HFFc6 (cell line): ENCODE measurements at regions not wholly inside any gene's neighbourhood (a gene's known extent, or its start where the extent isn't known, plus 50 kb on each side); places are given as distances from the start of the nearest gene placed in this dataset.

ENCODE experiments used
- DNase-seq: peaks from one replicate; pipeline ENCODE4 v3.0.0-alpha.2; 2018
- H3K27ac Mint-ChIP-seq: 2 replicates; pipeline ENCODE4 v1.8.0; 2020; ENCODE audit warnings: mild to moderate bottlenecking, mixed read lengths
- H3K27me3 Mint-ChIP-seq: 2 replicates; pipeline ENCODE4 v1.8.0; 2021; ENCODE audit warnings: mild to moderate bottlenecking, moderate library complexity, mixed read lengths; ENCODE audit not compliant: insufficient read depth
- H3K36me3 Mint-ChIP-seq: 2 replicates; pipeline ENCODE4 v1.8.0; 2021; ENCODE audit warnings: low read depth, mixed read lengths
- H3K4me1 Mint-ChIP-seq: 2 replicates; pipeline ENCODE4 v1.8.0; 2020; ENCODE audit warnings: low read depth, mixed read lengths
- H3K4me3 Mint-ChIP-seq: 2 replicates; pipeline ENCODE4 v1.8.0; 2020; ENCODE audit warnings: mild to moderate bottlenecking, moderate library complexity, mixed read lengths
- H3K9me3 Mint-ChIP-seq: 2 replicates; pipeline ENCODE4 v1.8.0; 2020; ENCODE audit warnings: mild to moderate bottlenecking, mixed read lengths
- TF ChIP-seq, protein P1 (sequence below): fragments of 200-600 bp; sonication (generic); IDR thresholded peaks from 2 replicates; pipeline ENCODE4 v1.5.0; 2021; ENCODE audit warnings: antibody characterized with exemption, mild to moderate bottlenecking

GRCh38 chr10:62654966-62655336 is 149.6 kb upstream of the ADO start:
- Mint-ChIP-seq H3K27me3 (peaks cover 2% of the 10 kb centered on the region; the same call in 1 of the 2 replicates), H3K4me1 (peaks cover 28% of the 10 kb centered on the region), H3K27ac (no peak overlapping the region), H3K4me3 (no peak overlapping the region), H3K9me3 (no peaks in the 10 kb centered on the region), H3K36me3 (no peaks in the 10 kb centered on the region)
- TF ChIP-seq, protein P1, sequence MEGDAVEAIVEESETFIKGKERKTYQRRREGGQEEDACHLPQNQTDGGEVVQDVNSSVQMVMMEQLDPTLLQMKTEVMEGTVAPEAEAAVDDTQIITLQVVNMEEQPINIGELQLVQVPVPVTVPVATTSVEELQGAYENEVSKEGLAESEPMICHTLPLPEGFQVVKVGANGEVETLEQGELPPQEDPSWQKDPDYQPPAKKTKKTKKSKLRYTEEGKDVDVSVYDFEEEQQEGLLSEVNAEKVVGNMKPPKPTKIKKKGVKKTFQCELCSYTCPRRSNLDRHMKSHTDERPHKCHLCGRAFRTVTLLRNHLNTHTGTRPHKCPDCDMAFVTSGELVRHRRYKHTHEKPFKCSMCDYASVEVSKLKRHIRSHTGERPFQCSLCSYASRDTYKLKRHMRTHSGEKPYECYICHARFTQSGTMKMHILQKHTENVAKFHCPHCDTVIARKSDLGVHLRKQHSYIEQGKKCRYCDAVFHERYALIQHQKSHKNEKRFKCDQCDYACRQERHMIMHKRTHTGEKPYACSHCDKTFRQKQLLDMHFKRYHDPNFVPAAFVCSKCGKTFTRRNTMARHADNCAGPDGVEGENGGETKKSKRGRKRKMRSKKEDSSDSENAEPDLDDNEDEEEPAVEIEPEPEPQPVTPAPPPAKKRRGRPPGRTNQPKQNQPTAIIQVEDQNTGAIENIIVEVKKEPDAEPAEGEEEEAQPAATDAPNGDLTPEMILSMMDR, result no peak
- DNase-seq, result no peak

GRCh38 chr10:62655337-62655994 is 149.1 kb upstream of the ADO start:
- TF ChIP-seq, protein P1, result no peak

DNA sequence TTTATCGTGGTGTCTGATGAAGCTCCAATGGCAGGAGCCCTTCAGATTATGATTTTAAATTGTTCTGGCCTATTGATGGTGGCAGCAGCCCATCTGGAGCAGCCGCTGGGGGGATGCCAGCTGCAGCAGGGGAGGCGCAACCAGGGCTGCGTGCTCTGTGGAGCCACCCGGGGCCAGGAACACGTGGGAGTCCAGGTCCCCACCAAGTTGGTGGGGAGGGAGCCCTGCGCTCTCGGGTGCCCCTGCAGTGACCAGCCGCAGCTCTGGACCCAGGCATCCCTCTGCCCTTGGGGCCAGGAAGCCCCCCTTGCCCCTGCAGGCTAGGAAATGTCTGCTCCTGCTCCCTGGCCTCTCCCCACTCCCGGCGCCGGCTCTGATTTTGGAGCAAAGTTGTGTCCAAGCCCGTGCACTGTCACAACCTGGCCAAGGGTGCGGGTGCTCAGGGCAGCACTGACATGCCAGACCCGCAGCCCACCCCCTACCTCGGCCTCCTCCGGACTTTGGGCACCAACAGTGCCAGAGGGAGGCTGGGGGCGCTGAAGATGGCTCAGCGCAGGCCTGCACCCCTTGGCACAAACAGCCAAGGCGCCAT is 147.2 kb upstream of the ADO start:
- Mint-ChIP-seq H3K27ac (no peak overlapping the region), H3K9me3 (no peaks in the 10 kb centered on the region), H3K4me1 (peaks cover 5% of the 10 kb centered on the region), H3K4me3 (no peak overlapping the region), H3K27me3 (peaks cover 6% of the 10 kb centered on the region; the same call in 1 of the 2 replicates), H3K36me3 (no peaks in the 10 kb centered on the region)
- no peak for DNase-seq
- TF ChIP-seq, protein P1, result no peak

More at GRCh38 chr10:62655337-62655994, 149.1 kb upstream of the ADO start:
- peaks cover 4% of the 10 kb centered on the region; the same call in 1 of the 2 replicates for H3K27me3 Mint-ChIP-seq
- DNase-seq, result no peak
- H3K4me3 Mint-ChIP-seq, result no peak overlapping the region
- peaks cover 23% of the 10 kb centered on the region for H3K4me1 Mint-ChIP-seq
- no peak overlapping the region for H3K27ac Mint-ChIP-seq
- H3K9me3 Mint-ChIP-seq, result no peaks in the 10 kb centered on the region
- no peaks in the 10 kb centered on the region for H3K36me3 Mint-ChIP-seq

DNA sequence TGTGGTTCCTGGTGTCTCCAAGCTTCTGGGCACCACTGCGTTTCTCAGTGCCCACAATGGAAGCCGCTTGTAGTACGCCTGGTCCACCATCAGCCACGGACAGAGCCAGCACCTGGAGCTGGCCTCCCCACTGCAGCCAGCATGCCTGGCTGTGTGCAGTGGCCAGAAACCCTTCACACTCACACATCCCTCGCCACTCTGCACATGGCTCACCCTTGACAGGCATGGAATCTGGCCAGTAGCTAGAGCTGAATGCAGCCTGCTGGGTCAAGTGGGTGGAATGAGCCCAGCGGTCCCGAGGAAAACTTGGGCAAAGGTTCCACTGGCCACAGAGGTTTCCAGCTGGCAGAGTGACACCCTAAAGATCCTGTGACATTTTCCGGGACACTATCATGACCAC is 146.0 kb upstream of the ADO start:
- Mint-ChIP-seq H3K4me3 (no peak overlapping the region), H3K36me3 (no peaks in the 10 kb centered on the region), H3K27ac (no peak overlapping the region), H3K9me3 (no peaks in the 10 kb centered on the region), H3K4me1 (no peaks in the 10 kb centered on the region), H3K27me3 (peaks cover 6% of the 10 kb centered on the region; the same call in 1 of the 2 replicates)
- no peak for DNase-seq
- TF ChIP-seq, protein P1, result no peak

GRCh38 chr10:62661143-62661542 is 143.4 kb upstream of the ADO start:
- Mint-ChIP-seq H3K36me3 (no peaks in the 10 kb centered on the region), H3K4me3 (no peak overlapping the region), H3K4me1 (no peaks in the 10 kb centered on the region), H3K9me3 (no peaks in the 10 kb centered on the region), H3K27ac (no peak overlapping the region), H3K27me3 (peaks cover 11% of the 10 kb centered on the region)
- TF ChIP-seq, protein P1, result no peak
- DNase-seq, result no peak
